Suprapubic skin (tissue), 4 donors: ENCODE measurements at regions not wholly inside any gene's neighbourhood (a gene's known extent, or its start where the extent isn't known, plus 50 kb on each side); places are given as distances from the start of the nearest gene placed in this dataset.

Experiments used
- DNase-seq, 2 donors: peaks; one replicate each; pipeline ENCODE4 v3.0.0-alpha.2; 2019; ENCODE audit warnings: low spot score in 2 of 2
- H3K27ac ChIP-seq: fragments of 200-600 bp; sonication (generic); one replicate; pipeline ENCODE4 v1.5.1; 2019
- H3K27me3 ChIP-seq: fragments of 200-600 bp; sonication (generic); one replicate; pipeline ENCODE4 v1.5.1; 2019
- H3K36me3 ChIP-seq: fragments of 200-600 bp; sonication (generic); one replicate; pipeline ENCODE4 v1.5.1; 2019
- H3K4me1 ChIP-seq: fragments of 200-600 bp; sonication (generic); one replicate; pipeline ENCODE4 v1.5.1; 2019
- H3K4me3 ChIP-seq: fragments of 200-600 bp; sonication (generic); one replicate; pipeline ENCODE4 v1.5.1; 2019; ENCODE audit warnings: mild to moderate bottlenecking
- H3K9me3 ChIP-seq: fragments of 200-600 bp; sonication (generic); one replicate; pipeline ENCODE4 v1.5.1; 2019
- CTCF ChIP-seq, 2 donors: fragments of 200-600 bp in 1 of 2; fragments of 450-650 bp in 1 of 2; sonication (generic) in 1 of 2; IDR thresholded peaks; one replicate each; pipeline ENCODE4 v1.5.1; 2016 to 2019; ENCODE audit warnings: antibody characterized with exemption in 2 of 2, mild to moderate bottlenecking in 1 of 2, moderate library complexity in 1 of 2
- EP300 ChIP-seq: sonication (generic); formaldehyde crosslinking; IDR thresholded peaks from one replicate; pipeline ENCODE4 v1.6.1; 2017; ENCODE audit warnings: antibody characterized with exemption
- POLR2A ChIP-seq, 2 donors: fragments of 450-650 bp; IDR thresholded peaks; one replicate each; pipeline ENCODE4 v1.6.1; 2017; ENCODE audit warnings: antibody characterized with exemption in 2 of 2, mild to moderate bottlenecking in 2 of 2, moderate library complexity in 2 of 2
- POLR2AphosphoS5 ChIP-seq, 3 donors: sonication (generic); formaldehyde crosslinking; IDR thresholded peaks; one replicate each; pipeline ENCODE4 v1.6.1; 2017; ENCODE audit warnings: antibody characterized with exemption in 3 of 3
- WGBS: methylation state at CpG from one replicate; pipeline ENCODE4 v1.1.5; 2018; 5-methylcytosine and 5-hydroxymethylcytosine counted together

GRCh38 chr6:170473301-170473717, 79.8 kb downstream of the PSMB1 start:
- Histone ChIP-seq H3K4me1 (no peaks in the 10 kb centered on the region), H3K27me3 (peaks cover 12% of the 10 kb centered on the region), H3K27ac (no peak overlapping the region), H3K4me3 (no peak overlapping the region), H3K9me3 (no peaks in the 10 kb centered on the region), H3K36me3 (no peaks in the 10 kb centered on the region)
- DNase-seq = no peak
- TF ChIP-seq CTCF (IDR thresholded peaks at IDR 0.05) (no peak), POLR2AphosphoS5 (IDR thresholded peaks at IDR 0.05) (no peak), POLR2A (IDR thresholded peaks at IDR 0.05) (no peak), EP300 (no peak)
- WGBS = 23% methylated on average over 4 of the region's 4 CpGs

- peaks cover 12% of the 10 kb centered on the region for H3K27me3 ChIP-seq
- no peak for TF ChIP-seq POLR2AphosphoS5 (IDR thresholded peaks at IDR 0.05)
- no peak for TF ChIP-seq EP300
- no peak for TF ChIP-seq POLR2A (IDR thresholded peaks at IDR 0.05)
- no peak for TF ChIP-seq CTCF (IDR thresholded peaks at IDR 0.05)
- H3K4me3 ChIP-seq = no peak overlapping the region
- H3K27ac ChIP-seq = no peak overlapping the region
- no peaks in the 10 kb centered on the region for H3K4me1 ChIP-seq
- no peak for DNase-seq
- H3K36me3 ChIP-seq = no peaks in the 10 kb centered on the region
- WGBS = 65% methylated on average over 5 of the region's 5 CpGs
- H3K9me3 ChIP-seq = no peaks in the 10 kb centered on the region
Observed at GRCh38 chr6:170471491-170471890, 81.6 kb downstream of the PSMB1 start.

- TF ChIP-seq POLR2A (IDR thresholded peaks at IDR 0.05) (no peak), POLR2AphosphoS5 (IDR thresholded peaks at IDR 0.05) (no peak), CTCF (IDR thresholded peaks at IDR 0.05) (no peak), EP300 (no peak)
- Histone ChIP-seq H3K9me3 (no peaks in the 10 kb centered on the region), H3K36me3 (no peaks in the 10 kb centered on the region), H3K4me3 (no peak overlapping the region), H3K4me1 (no peaks in the 10 kb centered on the region), H3K27me3 (peaks cover 12% of the 10 kb centered on the region), H3K27ac (no peak overlapping the region)
- DNase-seq = no peak
- 54% methylated on average over 7 of the region's 7 CpGs for WGBS
Observed at GRCh38 chr6:170470734-170471133, 82.4 kb downstream of the PSMB1 start.

GRCh38 chr6:170464524-170464979, 88.6 kb downstream of the PSMB1 start:
- TF ChIP-seq POLR2A (IDR thresholded peaks at IDR 0.05) (no peak), EP300 (no peak), CTCF (IDR thresholded peaks at IDR 0.05) (no peak), POLR2AphosphoS5 (IDR thresholded peaks at IDR 0.05) (no peak)
- Histone ChIP-seq H3K9me3 (no peaks in the 10 kb centered on the region), H3K4me3 (no peak overlapping the region), H3K27me3 (peaks cover 3% of the 10 kb centered on the region), H3K27ac (no peak overlapping the region), H3K4me1 (no peaks in the 10 kb centered on the region), H3K36me3 (no peaks in the 10 kb centered on the region)
- DNase-seq = no peak
- WGBS = 78% methylated on average over 5 of the region's 7 CpGs

- Histone ChIP-seq H3K27ac (no peak overlapping the region), H3K4me1 (no peaks in the 10 kb centered on the region), H3K36me3 (no peaks in the 10 kb centered on the region), H3K27me3 (peaks cover 3% of the 10 kb centered on the region), H3K9me3 (no peaks in the 10 kb centered on the region), H3K4me3 (no peak overlapping the region)
- WGBS = 88% methylated on average over 8 of the region's 9 CpGs
- DNase-seq = no peak
- TF ChIP-seq POLR2AphosphoS5 (IDR thresholded peaks at IDR 0.05) = no peak
- TF ChIP-seq EP300 = no peak
- no peak for TF ChIP-seq CTCF (IDR thresholded peaks at IDR 0.05)
- no peak for TF ChIP-seq POLR2A (IDR thresholded peaks at IDR 0.05)
Observed at GRCh38 chr6:170464080-170464479, 89.0 kb downstream of the PSMB1 start.
